GM23338 (cell line): ENCODE measurements at regions not wholly inside any gene's neighbourhood (a gene's known extent, or its start where the extent isn't known, plus 50 kb on each side); places are given as distances from the start of the nearest gene placed in this dataset.

Source experiments
- CREB1 ChIP-seq: fragments of 250-450 bp; sonication (Bioruptor Pico); IDR thresholded peaks from 2 replicates; pipeline ENCODE4 v1.5.0; 2020; ENCODE audit warnings: low read depth, mild to moderate bottlenecking, moderate library complexity
- EZH2 ChIP-seq: fragments of 200-600 bp; sonication (generic); IDR thresholded peaks from one replicate; pipeline ENCODE4 v1.8.0; 2017; ENCODE audit warnings: antibody characterized with exemption, mild to moderate bottlenecking, low read depth; ENCODE audit not compliant: unreplicated experiment
- POLR2AphosphoS5 ChIP-seq: IDR thresholded peaks from 2 replicates; pipeline ENCODE4 v1.6.1; 2016; ENCODE audit warnings: antibody characterized with exemption, low read depth
- TF ChIP-seq, protein P1 (sequence below), 2 experiments: fragments of 200-600 bp in 1 of 2; sonication (generic) in 1 of 2; conservative IDR thresholded peaks; 2 replicates each; pipeline versions ENCODE4 v1.5.1 to v1.6.1; 2016 to 2017; ENCODE audit warnings: antibody characterized with exemption in 2 of 2, low read depth in 2 of 2, mild to moderate bottlenecking in 2 of 2, moderate library complexity in 1 of 2
- TF ChIP-seq, protein P2 (sequence below): IDR thresholded peaks from one replicate; pipeline ENCODE4 v1.6.1; 2018; ENCODE audit warnings: antibody characterized with exemption; ENCODE audit not compliant: unreplicated experiment

DNA sequence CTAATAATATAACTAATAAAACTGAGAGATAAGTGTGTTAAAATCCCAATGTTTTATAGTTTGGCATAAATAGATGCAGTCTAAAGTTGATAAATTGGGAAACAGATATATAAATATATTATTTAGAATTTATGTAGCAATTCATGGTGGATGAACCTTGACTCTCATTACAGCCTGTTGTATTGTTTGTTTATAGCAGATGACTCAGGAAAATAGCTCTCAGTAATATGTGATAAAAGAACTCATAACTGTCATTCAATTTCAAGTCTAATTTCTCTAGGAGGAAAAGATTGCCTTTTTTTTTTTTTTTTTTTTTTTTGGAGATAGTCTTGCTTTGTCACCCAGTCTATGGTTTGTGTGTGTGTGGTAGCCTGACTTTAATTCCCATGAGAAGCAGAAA, 603.2 kb upstream of the PKN2 start:
- TF ChIP-seq CREB1 (CRISPR knock-in tag): no peak
- no peak for TF ChIP-seq POLR2AphosphoS5
- TF ChIP-seq, protein P1, sequence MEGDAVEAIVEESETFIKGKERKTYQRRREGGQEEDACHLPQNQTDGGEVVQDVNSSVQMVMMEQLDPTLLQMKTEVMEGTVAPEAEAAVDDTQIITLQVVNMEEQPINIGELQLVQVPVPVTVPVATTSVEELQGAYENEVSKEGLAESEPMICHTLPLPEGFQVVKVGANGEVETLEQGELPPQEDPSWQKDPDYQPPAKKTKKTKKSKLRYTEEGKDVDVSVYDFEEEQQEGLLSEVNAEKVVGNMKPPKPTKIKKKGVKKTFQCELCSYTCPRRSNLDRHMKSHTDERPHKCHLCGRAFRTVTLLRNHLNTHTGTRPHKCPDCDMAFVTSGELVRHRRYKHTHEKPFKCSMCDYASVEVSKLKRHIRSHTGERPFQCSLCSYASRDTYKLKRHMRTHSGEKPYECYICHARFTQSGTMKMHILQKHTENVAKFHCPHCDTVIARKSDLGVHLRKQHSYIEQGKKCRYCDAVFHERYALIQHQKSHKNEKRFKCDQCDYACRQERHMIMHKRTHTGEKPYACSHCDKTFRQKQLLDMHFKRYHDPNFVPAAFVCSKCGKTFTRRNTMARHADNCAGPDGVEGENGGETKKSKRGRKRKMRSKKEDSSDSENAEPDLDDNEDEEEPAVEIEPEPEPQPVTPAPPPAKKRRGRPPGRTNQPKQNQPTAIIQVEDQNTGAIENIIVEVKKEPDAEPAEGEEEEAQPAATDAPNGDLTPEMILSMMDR (conservative IDR thresholded peaks at IDR 0.05; ENCODE audit: low read depth in 2 of 2): no peak
- TF ChIP-seq, protein P2, sequence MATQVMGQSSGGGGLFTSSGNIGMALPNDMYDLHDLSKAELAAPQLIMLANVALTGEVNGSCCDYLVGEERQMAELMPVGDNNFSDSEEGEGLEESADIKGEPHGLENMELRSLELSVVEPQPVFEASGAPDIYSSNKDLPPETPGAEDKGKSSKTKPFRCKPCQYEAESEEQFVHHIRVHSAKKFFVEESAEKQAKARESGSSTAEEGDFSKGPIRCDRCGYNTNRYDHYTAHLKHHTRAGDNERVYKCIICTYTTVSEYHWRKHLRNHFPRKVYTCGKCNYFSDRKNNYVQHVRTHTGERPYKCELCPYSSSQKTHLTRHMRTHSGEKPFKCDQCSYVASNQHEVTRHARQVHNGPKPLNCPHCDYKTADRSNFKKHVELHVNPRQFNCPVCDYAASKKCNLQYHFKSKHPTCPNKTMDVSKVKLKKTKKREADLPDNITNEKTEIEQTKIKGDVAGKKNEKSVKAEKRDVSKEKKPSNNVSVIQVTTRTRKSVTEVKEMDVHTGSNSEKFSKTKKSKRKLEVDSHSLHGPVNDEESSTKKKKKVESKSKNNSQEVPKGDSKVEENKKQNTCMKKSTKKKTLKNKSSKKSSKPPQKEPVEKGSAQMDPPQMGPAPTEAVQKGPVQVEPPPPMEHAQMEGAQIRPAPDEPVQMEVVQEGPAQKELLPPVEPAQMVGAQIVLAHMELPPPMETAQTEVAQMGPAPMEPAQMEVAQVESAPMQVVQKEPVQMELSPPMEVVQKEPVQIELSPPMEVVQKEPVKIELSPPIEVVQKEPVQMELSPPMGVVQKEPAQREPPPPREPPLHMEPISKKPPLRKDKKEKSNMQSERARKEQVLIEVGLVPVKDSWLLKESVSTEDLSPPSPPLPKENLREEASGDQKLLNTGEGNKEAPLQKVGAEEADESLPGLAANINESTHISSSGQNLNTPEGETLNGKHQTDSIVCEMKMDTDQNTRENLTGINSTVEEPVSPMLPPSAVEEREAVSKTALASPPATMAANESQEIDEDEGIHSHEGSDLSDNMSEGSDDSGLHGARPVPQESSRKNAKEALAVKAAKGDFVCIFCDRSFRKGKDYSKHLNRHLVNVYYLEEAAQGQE: no peak
- no peak for TF ChIP-seq EZH2
